ENCODE measurements at regions not wholly inside any gene's neighbourhood (a gene's known extent, or its start where the extent isn't known, plus 50 kb on each side); places are given as distances from the start of the nearest gene placed in this dataset.

GRCh38 chr6:44533421-44533820 lies 145.9 kb downstream of the CDC5L start:
- no peak for DNase-seq

- DNase-seq = no peak
These were observed 146.8 kb downstream of the CDC5L start for GRCh38 chr6:44534291-44534690.

GRCh38 chr6:44535446-44535845 lies 147.9 kb downstream of the CDC5L start:
- DNase-seq = no peak

- no peak for DNase-seq
These were observed 148.5 kb downstream of the CDC5L start for GRCh38 chr6:44535967-44536366.

- no peak for DNase-seq
These were observed 150.0 kb downstream of the CDC5L start for GRCh38 chr6:44537306-44538049.

- no peak for DNase-seq
These were observed 150.8 kb downstream of the CDC5L start for GRCh38 chr6:44538131-44538806.

- DNase-seq = no peak
These were observed 151.3 kb downstream of the CDC5L start for GRCh38 chr6:44538807-44539201.

- no peak for DNase-seq
These were observed 152.3 kb downstream of the CDC5L start for GRCh38 chr6:44539701-44540355.

GRCh38 chr6:44540881-44541280 lies 153.4 kb downstream of the CDC5L start:
- no peak for DNase-seq

- no peak for DNase-seq
These were observed 155.1 kb downstream of the CDC5L start for GRCh38 chr6:44542401-44543116.

GRCh38 chr6:44543664-44544063 lies 156.2 kb downstream of the CDC5L start:
- DNase-seq = no peak

- no peak for DNase-seq
These were observed 157.7 kb downstream of the CDC5L start for GRCh38 chr6:44545224-44545623.

- DNase-seq = no peak
These were observed 160.8 kb downstream of the CDC5L start for GRCh38 chr6:44548319-44548718.

GRCh38 chr6:44549516-44549915 lies 162.0 kb downstream of the CDC5L start:
- no peak for DNase-seq

GRCh38 chr6:44554194-44554593 lies 166.7 kb downstream of the CDC5L start:
- DNase-seq = no peak

- no peak for DNase-seq
These were observed 167.4 kb downstream of the CDC5L start for GRCh38 chr6:44554861-44555260.

GRCh38 chr6:44556046-44556445 lies 168.5 kb downstream of the CDC5L start:
- no peak for DNase-seq

- no peak for DNase-seq
These were observed 170.7 kb downstream of the CDC5L start for GRCh38 chr6:44558024-44558831.

- DNase-seq = no peak
These were observed 171.3 kb downstream of the CDC5L start for GRCh38 chr6:44558832-44559251.

GRCh38 chr6:44559486-44560270 lies 172.2 kb downstream of the CDC5L start:
- no peak for DNase-seq

- DNase-seq = no peak
These were observed 173.1 kb downstream of the CDC5L start for GRCh38 chr6:44560458-44561059.

Measured in activated CD4-positive, CD25-positive, alpha-beta regulatory T cell (primary cell).